ENCODE measurements at regions not wholly inside any gene's neighbourhood (a gene's known extent, or its start where the extent isn't known, plus 50 kb on each side); places are given as distances from the start of the nearest gene placed in this dataset.

DNA sequence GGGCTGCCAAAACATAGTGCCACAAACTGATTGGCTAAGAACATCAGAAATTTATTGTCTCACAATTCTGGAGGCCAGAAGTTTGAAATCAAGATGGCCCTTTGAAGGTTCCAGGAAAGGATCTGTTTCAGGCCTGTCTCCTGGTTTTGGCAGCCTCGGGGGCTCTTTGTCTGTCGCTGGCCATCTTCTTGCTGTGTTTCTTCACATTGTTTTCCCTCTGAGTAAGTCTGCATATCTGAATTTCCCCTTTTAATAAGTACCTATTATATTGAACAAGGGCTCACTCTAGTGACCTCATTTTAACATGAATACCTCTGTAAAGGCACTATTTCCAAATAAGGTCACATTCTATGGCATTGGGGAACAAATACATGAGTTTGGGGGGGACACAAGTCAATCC, 467.1 kb upstream of the MGAT4C start:
- no peak overlapping the region for H3K4me3 ChIP-seq
- H3K27me3 ChIP-seq (replicated peaks; ENCODE audit: insufficient read depth) = no peaks in the 10 kb centered on the region
- no peaks in the 10 kb centered on the region for H3K4me1 ChIP-seq (replicated peaks)
- DNase-seq (ENCODE audit: low spot score) = no peak
- no peaks in the 10 kb centered on the region for H3K36me3 ChIP-seq
- no peaks in the 10 kb centered on the region for H3K9me3 ChIP-seq
- TF ChIP-seq POLR2A (IDR thresholded peaks at IDR 0.05) (no peak), POLR2AphosphoS5 (IDR thresholded peaks at IDR 0.05) (no peak)
- TF ChIP-seq, protein P1, sequence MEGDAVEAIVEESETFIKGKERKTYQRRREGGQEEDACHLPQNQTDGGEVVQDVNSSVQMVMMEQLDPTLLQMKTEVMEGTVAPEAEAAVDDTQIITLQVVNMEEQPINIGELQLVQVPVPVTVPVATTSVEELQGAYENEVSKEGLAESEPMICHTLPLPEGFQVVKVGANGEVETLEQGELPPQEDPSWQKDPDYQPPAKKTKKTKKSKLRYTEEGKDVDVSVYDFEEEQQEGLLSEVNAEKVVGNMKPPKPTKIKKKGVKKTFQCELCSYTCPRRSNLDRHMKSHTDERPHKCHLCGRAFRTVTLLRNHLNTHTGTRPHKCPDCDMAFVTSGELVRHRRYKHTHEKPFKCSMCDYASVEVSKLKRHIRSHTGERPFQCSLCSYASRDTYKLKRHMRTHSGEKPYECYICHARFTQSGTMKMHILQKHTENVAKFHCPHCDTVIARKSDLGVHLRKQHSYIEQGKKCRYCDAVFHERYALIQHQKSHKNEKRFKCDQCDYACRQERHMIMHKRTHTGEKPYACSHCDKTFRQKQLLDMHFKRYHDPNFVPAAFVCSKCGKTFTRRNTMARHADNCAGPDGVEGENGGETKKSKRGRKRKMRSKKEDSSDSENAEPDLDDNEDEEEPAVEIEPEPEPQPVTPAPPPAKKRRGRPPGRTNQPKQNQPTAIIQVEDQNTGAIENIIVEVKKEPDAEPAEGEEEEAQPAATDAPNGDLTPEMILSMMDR (IDR thresholded peaks at IDR 0.05) = no peak
- H3K27ac ChIP-seq = no peak overlapping the region
- intact Hi-C loops (cut with DNase I) = no loop called here
- 67% methylated on average over 2 of the region's 2 CpGs for WGBS

GRCh38 chr12:86721713-86722397, 465.7 kb upstream of the MGAT4C start:
- intact Hi-C loops (cut with DNase I) = no loop called here
- Histone ChIP-seq H3K9me3 (no peaks in the 10 kb centered on the region), H3K27ac (no peak overlapping the region), H3K4me1 (replicated peaks) (no peaks in the 10 kb centered on the region), H3K27me3 (replicated peaks; ENCODE audit: insufficient read depth) (no peaks in the 10 kb centered on the region), H3K36me3 (no peaks in the 10 kb centered on the region), H3K4me3 (no peak overlapping the region)
- 89% methylated on average over 5 of the region's 5 CpGs for WGBS
- DNase-seq (ENCODE audit: low spot score) = no peak
- TF ChIP-seq POLR2A (IDR thresholded peaks at IDR 0.05) (no peak), POLR2AphosphoS5 (IDR thresholded peaks at IDR 0.05) (no peak)
- TF ChIP-seq, protein P1 (IDR thresholded peaks at IDR 0.05) = no peak

- WGBS = 96% methylated on average over 1 of the region's 1 CpG
These were observed 463.2 kb upstream of the MGAT4C start for GRCh38 chr12:86719381-86719780.

GRCh38 chr12:86713121-86713520, 456.9 kb upstream of the MGAT4C start:
- Histone ChIP-seq H3K36me3 (no peaks in the 10 kb centered on the region), H3K27ac (no peak overlapping the region), H3K9me3 (no peaks in the 10 kb centered on the region), H3K27me3 (replicated peaks; ENCODE audit: insufficient read depth) (no peaks in the 10 kb centered on the region), H3K4me1 (replicated peaks) (no peaks in the 10 kb centered on the region), H3K4me3 (no peak overlapping the region)
- intact Hi-C loops (cut with DNase I) = no loop called here
- DNase-seq (ENCODE audit: low spot score) = no peak
- TF ChIP-seq POLR2AphosphoS5 (IDR thresholded peaks at IDR 0.05) (no peak), POLR2A (IDR thresholded peaks at IDR 0.05) (no peak)
- TF ChIP-seq, protein P1 (IDR thresholded peaks at IDR 0.05) = no peak

More at GRCh38 chr12:86719381-86719780, 463.2 kb upstream of the MGAT4C start:
- intact Hi-C loops (cut with DNase I) = no loop called here
- TF ChIP-seq, protein P1 (IDR thresholded peaks at IDR 0.05) = no peak
- TF ChIP-seq POLR2A (IDR thresholded peaks at IDR 0.05) (no peak), POLR2AphosphoS5 (IDR thresholded peaks at IDR 0.05) (no peak)
- no peaks in the 10 kb centered on the region for H3K4me1 ChIP-seq (replicated peaks)
- no peak for DNase-seq (ENCODE audit: low spot score)
- no peak overlapping the region for H3K27ac ChIP-seq
- no peaks in the 10 kb centered on the region for H3K27me3 ChIP-seq (replicated peaks; ENCODE audit: insufficient read depth)
- H3K4me3 ChIP-seq = no peak overlapping the region
- no peaks in the 10 kb centered on the region for H3K9me3 ChIP-seq
- no peaks in the 10 kb centered on the region for H3K36me3 ChIP-seq

GRCh38 chr12:86712425-86712843, 456.2 kb upstream of the MGAT4C start:
- Histone ChIP-seq H3K27me3 (replicated peaks; ENCODE audit: insufficient read depth) (no peaks in the 10 kb centered on the region), H3K9me3 (no peaks in the 10 kb centered on the region)
- intact Hi-C loops (cut with DNase I) = no loop called here

More at GRCh38 chr12:86712425-86712843, 456.2 kb upstream of the MGAT4C start:
- Histone ChIP-seq H3K4me1 (replicated peaks) (no peaks in the 10 kb centered on the region), H3K4me3 (no peak overlapping the region), H3K36me3 (no peaks in the 10 kb centered on the region), H3K27ac (no peak overlapping the region)
- TF ChIP-seq POLR2A (IDR thresholded peaks at IDR 0.05) (no peak), POLR2AphosphoS5 (IDR thresholded peaks at IDR 0.05) (no peak)
- TF ChIP-seq, protein P1 (IDR thresholded peaks at IDR 0.05) = no peak
- WGBS = 67% methylated on average over 4 of the region's 4 CpGs
- no peak for DNase-seq (ENCODE audit: low spot score)

Measured in prostate gland (tissue), 2 donors.